ENCODE measurements at regions not wholly inside any gene's neighbourhood (a gene's known extent, or its start where the extent isn't known, plus 50 kb on each side); places are given as distances from the start of the nearest gene placed in this dataset.
A peak's percentile ranks its signal among the peaks of the same experiment; 100 is the strongest.

DNA sequence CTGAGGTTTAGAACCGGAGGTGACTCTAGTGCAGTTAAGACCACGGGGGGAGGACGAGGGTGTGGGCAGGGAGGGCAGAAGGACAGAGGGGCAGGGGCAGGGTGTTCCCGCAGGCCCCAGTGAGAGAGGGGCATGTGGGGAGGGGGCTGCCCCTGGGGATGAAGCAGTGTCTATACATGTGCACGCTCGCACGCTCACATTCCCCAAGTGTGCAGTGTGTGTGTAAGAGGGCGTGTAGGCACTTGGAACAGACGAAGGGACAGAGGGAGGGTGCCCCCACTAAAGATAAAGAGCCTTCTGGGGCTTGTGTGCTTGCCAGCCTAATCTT, 69.5 kb upstream of the MEF2A start:
- peak overlapping the region in 3 of 4 donors; percentile 7 to 21 (median 12) for H3K27ac ChIP-seq
- intact Hi-C loops (cut with DNase I; ENCODE audit: low total_unique reads): no loop called here
- DNase-seq: no peak
- H3K36me3 ChIP-seq: no peaks in the 10 kb centered on the region
- in situ Hi-C loops (cut with MboI; ENCODE audit: low pct_ligation_motif_present in 1 of 4, low pct_unique_long_range_greater_than_20kb in 1 of 4, low sequenced_read_pairs in 3 of 4): no loop called here
- no peaks in the 10 kb centered on the region for H3K9me3 ChIP-seq
- TF ChIP-seq EP300 (IDR thresholded peaks at IDR 0.05; ENCODE audit: low read depth) (no peak), POLR2AphosphoS5 (IDR thresholded peaks at IDR 0.05) (no peak), POLR2A (IDR thresholded peaks at IDR 0.05) (no peak)
- TF ChIP-seq, protein P1, sequence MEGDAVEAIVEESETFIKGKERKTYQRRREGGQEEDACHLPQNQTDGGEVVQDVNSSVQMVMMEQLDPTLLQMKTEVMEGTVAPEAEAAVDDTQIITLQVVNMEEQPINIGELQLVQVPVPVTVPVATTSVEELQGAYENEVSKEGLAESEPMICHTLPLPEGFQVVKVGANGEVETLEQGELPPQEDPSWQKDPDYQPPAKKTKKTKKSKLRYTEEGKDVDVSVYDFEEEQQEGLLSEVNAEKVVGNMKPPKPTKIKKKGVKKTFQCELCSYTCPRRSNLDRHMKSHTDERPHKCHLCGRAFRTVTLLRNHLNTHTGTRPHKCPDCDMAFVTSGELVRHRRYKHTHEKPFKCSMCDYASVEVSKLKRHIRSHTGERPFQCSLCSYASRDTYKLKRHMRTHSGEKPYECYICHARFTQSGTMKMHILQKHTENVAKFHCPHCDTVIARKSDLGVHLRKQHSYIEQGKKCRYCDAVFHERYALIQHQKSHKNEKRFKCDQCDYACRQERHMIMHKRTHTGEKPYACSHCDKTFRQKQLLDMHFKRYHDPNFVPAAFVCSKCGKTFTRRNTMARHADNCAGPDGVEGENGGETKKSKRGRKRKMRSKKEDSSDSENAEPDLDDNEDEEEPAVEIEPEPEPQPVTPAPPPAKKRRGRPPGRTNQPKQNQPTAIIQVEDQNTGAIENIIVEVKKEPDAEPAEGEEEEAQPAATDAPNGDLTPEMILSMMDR (IDR thresholded peaks at IDR 0.05): no peak
- WGBS, 2 donors (ENCODE audit: low coverage in 1 of 2): 66 to 70% methylated on average over 2 to 9 of the region's 9 CpGs
- H3K4me3 ChIP-seq: no peak overlapping the region
- H3K27me3 ChIP-seq: no peaks in the 10 kb centered on the region
- peaks cover 0 to 12% (median 0%) of the 10 kb centered on the region in 4 donors for H3K4me1 ChIP-seq

DNA sequence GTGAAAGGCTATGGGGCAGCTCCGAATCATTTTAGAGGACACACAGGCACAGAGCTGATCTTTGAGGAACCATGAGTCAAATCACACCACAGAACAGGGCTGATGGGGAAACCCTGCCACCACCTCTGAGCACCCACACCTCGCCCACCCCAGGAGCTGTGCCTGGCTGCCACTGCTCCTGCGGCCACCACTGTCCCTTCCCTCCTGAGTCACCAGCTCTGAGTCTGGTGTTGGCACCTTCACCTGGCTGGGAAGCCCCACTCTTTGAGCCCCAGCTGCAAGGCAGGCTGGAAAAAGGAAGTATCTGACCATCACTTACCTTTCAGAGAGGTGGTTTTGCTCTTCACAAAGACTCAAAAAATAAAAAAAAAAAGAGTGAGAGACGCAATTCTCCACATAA, 63.6 kb upstream of the MEF2A start:
- H3K27me3 ChIP-seq: no peaks in the 10 kb centered on the region
- intact Hi-C loops (cut with DNase I; ENCODE audit: low total_unique reads): no loop called here
- no peak for DNase-seq
- H3K27ac ChIP-seq: no peak overlapping the region
- TF ChIP-seq, protein P1 (IDR thresholded peaks at IDR 0.05): no peak
- no peak for TF ChIP-seq POLR2AphosphoS5 (IDR thresholded peaks at IDR 0.05)
- no peak for TF ChIP-seq EP300 (IDR thresholded peaks at IDR 0.05; ENCODE audit: low read depth)
- TF ChIP-seq POLR2A (IDR thresholded peaks at IDR 0.05): no peak
- H3K36me3 ChIP-seq: no peaks in the 10 kb centered on the region
- peaks cover 0 to 5% (median 2%) of the 10 kb centered on the region in 4 donors for H3K4me1 ChIP-seq
- 81 to 86% methylated on average over 1 to 4 of the region's 4 CpGs for WGBS, 2 donors (ENCODE audit: low coverage in 1 of 2)
- no peak overlapping the region for H3K4me3 ChIP-seq
- in situ Hi-C loops (cut with MboI; ENCODE audit: low pct_ligation_motif_present in 1 of 4, low pct_unique_long_range_greater_than_20kb in 1 of 4, low sequenced_read_pairs in 3 of 4): no loop called here
- no peaks in the 10 kb centered on the region for H3K9me3 ChIP-seq

DNA sequence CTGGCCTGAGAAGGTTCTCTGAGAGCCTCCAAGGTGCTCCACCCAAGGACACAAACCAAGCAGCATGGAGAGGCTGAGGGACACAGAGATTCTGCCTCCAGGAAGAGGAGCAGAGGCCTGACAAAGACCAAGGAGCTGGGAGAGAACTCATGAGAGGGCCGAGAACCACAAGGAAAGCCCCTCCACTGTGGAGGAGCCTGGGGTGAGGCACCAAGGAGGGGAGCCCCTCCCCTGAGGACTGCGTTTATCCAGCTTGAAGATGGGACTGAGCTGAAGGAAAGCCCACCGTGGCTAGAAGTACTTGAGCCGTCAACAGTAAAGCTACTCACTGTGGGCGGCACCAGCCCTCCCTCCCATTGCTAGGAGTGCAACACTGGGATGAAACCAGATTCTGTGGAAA, 63.1 kb upstream of the MEF2A start:
- Histone ChIP-seq H3K4me3 (no peak overlapping the region), H3K9me3 (no peaks in the 10 kb centered on the region), H3K27me3 (no peaks in the 10 kb centered on the region), H3K36me3 (no peaks in the 10 kb centered on the region), H3K27ac (no peak overlapping the region), H3K4me1 (peaks cover 0 to 10% (median 5%) of the 10 kb centered on the region in 4 donors)
- 87 to 100% methylated on average over 1 to 5 of the region's 5 CpGs for WGBS, 2 donors (ENCODE audit: low coverage in 1 of 2)
- in situ Hi-C loops (cut with MboI; ENCODE audit: low pct_ligation_motif_present in 1 of 4, low pct_unique_long_range_greater_than_20kb in 1 of 4, low sequenced_read_pairs in 3 of 4): no loop called here
- DNase-seq: no peak
- TF ChIP-seq, protein P1 (IDR thresholded peaks at IDR 0.05): no peak
- TF ChIP-seq EP300 (IDR thresholded peaks at IDR 0.05; ENCODE audit: low read depth) (no peak), POLR2A (IDR thresholded peaks at IDR 0.05) (no peak), POLR2AphosphoS5 (IDR thresholded peaks at IDR 0.05) (no peak)
- intact Hi-C loops (cut with DNase I; ENCODE audit: low total_unique reads): no loop called here

DNA sequence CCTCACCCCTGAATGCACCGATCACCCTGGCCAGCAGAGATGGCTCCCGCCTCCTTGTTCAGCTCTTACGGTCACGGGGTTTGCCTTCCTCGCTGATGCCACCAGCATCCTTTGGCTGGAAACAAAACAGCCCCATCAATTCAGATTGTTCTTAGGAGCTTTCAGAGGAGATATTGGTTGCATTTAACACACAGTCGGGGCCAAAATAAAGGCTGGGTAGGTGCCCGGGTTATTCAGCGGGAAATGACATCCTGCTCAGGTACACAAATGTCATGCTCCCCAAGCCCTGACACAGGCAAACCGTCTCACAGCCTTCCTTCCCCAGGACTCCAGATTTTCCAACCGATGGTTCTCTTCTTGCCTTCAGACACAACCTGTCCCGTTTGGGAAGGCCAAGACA, 62.4 kb upstream of the MEF2A start:
- no peaks in the 10 kb centered on the region for H3K9me3 ChIP-seq
- 83 to 89% methylated on average over 9 to 11 of the region's 11 CpGs for WGBS, 2 donors (ENCODE audit: low coverage in 1 of 2)
- in situ Hi-C loops (cut with MboI; ENCODE audit: low pct_ligation_motif_present in 1 of 4, low pct_unique_long_range_greater_than_20kb in 1 of 4, low sequenced_read_pairs in 3 of 4): no loop called here
- peaks cover 0 to 17% (median 5%) of the 10 kb centered on the region in 4 donors for H3K4me1 ChIP-seq
- DNase-seq: no peak
- TF ChIP-seq POLR2A (IDR thresholded peaks at IDR 0.05): no peak
- TF ChIP-seq, protein P1 (IDR thresholded peaks at IDR 0.05): no peak
- TF ChIP-seq POLR2AphosphoS5 (IDR thresholded peaks at IDR 0.05): no peak
- no peak for TF ChIP-seq EP300 (IDR thresholded peaks at IDR 0.05; ENCODE audit: low read depth)
- H3K36me3 ChIP-seq: no peaks in the 10 kb centered on the region
- intact Hi-C loops (cut with DNase I; ENCODE audit: low total_unique reads): no loop called here
- no peak overlapping the region for H3K27ac ChIP-seq
- H3K27me3 ChIP-seq: no peaks in the 10 kb centered on the region
- H3K4me3 ChIP-seq: no peak overlapping the region

Measured in transverse colon (tissue), 4 donors.